ENCODE measurements at regions not wholly inside any gene's neighbourhood (a gene's known extent, or its start where the extent isn't known, plus 50 kb on each side); places are given as distances from the start of the nearest gene placed in this dataset.

DNA sequence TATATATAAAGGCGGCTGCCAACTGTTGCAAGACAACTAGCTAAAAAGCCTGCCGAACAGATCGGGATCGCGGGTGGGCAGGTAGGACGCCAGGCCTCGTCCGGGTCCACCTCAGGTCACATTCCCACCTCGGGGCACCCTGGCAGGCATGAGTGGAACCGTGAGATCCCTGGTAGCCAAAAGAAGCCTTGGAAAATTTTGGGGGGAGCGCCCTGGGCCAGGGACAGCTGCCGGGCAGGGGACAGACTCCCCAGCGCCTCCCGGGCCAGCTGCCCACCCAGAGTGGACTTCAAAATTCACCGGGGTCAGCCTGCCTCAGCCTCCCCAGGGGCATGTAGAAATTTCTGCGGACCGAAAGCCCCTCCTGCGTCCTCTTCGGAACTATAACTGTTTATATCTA, 760.9 kb downstream of the KCNJ18 start:
- TF ChIP-seq CTCF (IDR thresholded peaks at IDR 0.05 in 2 of 3, conservative IDR thresholded peaks at IDR 0.05 in 1 of 3; ENCODE audit: borderline replicate concordance in 1 of 3, insufficient read depth in 1 of 3, low read depth in 2 of 3, low read length in 2 of 3) = no peak
- no peak for TF ChIP-seq EZH2 (IDR thresholded peaks at IDR 0.05)
- TF ChIP-seq POLR2AphosphoS5 (IDR thresholded peaks at IDR 0.05; ENCODE audit: low read depth, low read length) = no peak

Data from HCT116 (cell line).